22Rv1 (cell line): ENCODE measurements at regions not wholly inside any gene's neighbourhood (a gene's known extent, or its start where the extent isn't known, plus 50 kb on each side); places are given as distances from the start of the nearest gene placed in this dataset.
A peak's percentile ranks its signal among the peaks of the same experiment; 100 is the strongest.

Experiments used
- CTCF ChIP-seq: fragments of 450-650 bp; IDR thresholded peaks from 2 replicates; pipeline ENCODE4 v1.5.1; 2017; ENCODE audit warnings: mild to moderate bottlenecking
- ZFX ChIP-seq: fragments of 450-650 bp; IDR thresholded peaks from 2 replicates; pipeline ENCODE4 v1.6.1; 2017; ENCODE audit warnings: antibody characterized with exemption, borderline replicate concordance

GRCh38 chr7:115217373-115217772 lies 295.5 kb downstream of the MDFIC start:
- TF ChIP-seq CTCF, result peak; percentile 25
- no peak for TF ChIP-seq ZFX
